ENCODE measurements at regions not wholly inside any gene's neighbourhood (a gene's known extent, or its start where the extent isn't known, plus 50 kb on each side); places are given as distances from the start of the nearest gene placed in this dataset.

DNA sequence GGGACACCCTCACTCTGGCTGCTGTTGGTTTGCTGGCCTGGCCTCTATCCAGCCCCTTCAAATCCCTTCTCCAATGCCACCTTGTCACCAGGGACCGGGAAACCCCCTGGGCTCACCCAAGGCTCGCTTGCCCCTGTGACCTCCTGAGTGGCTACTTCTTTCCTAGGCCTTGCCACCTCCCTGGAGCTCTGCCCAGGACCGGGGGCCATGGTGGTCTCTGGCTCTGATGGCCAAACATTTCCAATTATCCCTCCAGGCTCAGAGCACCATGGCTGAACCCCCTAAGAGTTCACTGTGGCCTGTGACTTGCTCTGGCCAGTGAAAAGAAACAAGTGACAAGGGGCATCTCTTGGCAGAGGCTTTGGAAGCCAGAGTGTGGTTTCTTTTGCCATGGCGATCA, 237.6 kb downstream of the TFCP2L1 start:
- H3K27me3 Mint-ChIP-seq (ENCODE audit: low read depth, poor library complexity), result peaks cover 60% of the 10 kb centered on the region
- peaks cover 10% of the 10 kb centered on the region for H3K9me3 Mint-ChIP-seq
- peaks cover 4% of the 10 kb centered on the region for H3K36me3 Mint-ChIP-seq (ENCODE audit: low read depth)
- H3K27ac Mint-ChIP-seq, result no peak overlapping the region
- no peak overlapping the region for H3K4me3 Mint-ChIP-seq
- H3K4me1 Mint-ChIP-seq, result peaks cover under 1% of the 10 kb centered on the region
- TF ChIP-seq, protein P1, sequence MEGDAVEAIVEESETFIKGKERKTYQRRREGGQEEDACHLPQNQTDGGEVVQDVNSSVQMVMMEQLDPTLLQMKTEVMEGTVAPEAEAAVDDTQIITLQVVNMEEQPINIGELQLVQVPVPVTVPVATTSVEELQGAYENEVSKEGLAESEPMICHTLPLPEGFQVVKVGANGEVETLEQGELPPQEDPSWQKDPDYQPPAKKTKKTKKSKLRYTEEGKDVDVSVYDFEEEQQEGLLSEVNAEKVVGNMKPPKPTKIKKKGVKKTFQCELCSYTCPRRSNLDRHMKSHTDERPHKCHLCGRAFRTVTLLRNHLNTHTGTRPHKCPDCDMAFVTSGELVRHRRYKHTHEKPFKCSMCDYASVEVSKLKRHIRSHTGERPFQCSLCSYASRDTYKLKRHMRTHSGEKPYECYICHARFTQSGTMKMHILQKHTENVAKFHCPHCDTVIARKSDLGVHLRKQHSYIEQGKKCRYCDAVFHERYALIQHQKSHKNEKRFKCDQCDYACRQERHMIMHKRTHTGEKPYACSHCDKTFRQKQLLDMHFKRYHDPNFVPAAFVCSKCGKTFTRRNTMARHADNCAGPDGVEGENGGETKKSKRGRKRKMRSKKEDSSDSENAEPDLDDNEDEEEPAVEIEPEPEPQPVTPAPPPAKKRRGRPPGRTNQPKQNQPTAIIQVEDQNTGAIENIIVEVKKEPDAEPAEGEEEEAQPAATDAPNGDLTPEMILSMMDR (IDR thresholded peaks at IDR 0.05), result no peak
- DNase-seq, result no peak

DNA sequence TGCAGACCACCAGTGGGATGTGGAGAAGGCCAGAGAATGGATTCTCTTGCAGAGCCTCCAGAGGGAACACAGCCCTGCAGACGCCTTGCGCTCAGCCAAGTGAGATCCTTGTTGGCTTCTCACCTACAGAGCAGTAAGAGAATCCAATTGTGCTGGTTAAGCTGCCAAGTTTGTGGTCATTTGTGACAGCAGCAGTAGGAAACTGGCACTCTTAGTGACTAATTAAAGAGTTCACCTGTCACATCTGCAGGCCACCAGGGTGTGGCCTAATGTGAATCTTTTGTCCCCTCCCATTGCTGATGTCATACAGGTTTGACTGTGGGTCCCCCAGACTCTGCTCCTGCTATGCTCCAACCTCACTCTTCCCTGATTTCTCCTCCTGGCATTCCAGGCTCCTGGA, 235.9 kb downstream of the TFCP2L1 start:
- Mint-ChIP-seq H3K9me3 (peaks cover 17% of the 10 kb centered on the region), H3K27me3 (ENCODE audit: low read depth, poor library complexity) (peaks cover 57% of the 10 kb centered on the region), H3K4me3 (no peak overlapping the region), H3K4me1 (peaks cover 6% of the 10 kb centered on the region), H3K36me3 (ENCODE audit: low read depth) (peaks cover 7% of the 10 kb centered on the region), H3K27ac (no peak overlapping the region)
- TF ChIP-seq, protein P1 (IDR thresholded peaks at IDR 0.05), result no peak
- DNase-seq, result no peak

DNA sequence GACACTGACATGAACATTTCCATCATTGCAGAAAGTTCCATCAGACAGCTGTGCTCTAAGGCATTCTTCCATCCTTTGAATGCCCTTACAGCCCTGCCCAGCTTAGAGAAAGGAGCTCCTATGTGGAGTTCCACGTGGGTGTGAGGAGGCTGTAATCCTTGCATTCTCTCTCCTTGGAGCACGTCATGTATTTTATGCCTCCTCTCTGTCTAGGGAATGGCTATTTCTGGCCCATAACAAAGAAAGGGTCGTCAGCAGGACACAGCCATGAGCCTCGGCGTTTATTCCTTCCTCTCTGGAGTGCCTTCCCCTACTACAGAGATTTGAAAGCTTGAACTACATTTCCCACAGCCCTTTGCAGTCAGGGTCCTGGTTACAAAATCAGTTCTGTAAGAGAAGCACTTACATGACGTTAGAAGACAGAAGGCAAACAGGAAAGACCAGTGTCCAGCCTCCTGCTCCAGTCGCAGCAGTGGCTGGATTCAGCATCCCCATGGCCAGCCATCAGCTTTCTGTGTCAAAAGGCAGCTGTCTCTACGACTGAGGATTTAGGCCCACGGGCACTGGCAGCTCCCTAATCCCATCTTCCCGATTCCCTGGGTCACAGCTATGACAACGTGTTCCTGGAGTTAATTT, 234.9 kb downstream of the TFCP2L1 start:
- TF ChIP-seq, protein P1 (IDR thresholded peaks at IDR 0.05), result no peak
- DNase-seq, result no peak
- peaks cover 24% of the 10 kb centered on the region for H3K9me3 Mint-ChIP-seq
- H3K36me3 Mint-ChIP-seq (ENCODE audit: low read depth), result peaks cover 8% of the 10 kb centered on the region
- peaks cover 57% of the 10 kb centered on the region for H3K27me3 Mint-ChIP-seq (ENCODE audit: low read depth, poor library complexity)
- no peak overlapping the region for H3K4me3 Mint-ChIP-seq
- peaks cover 6% of the 10 kb centered on the region for H3K4me1 Mint-ChIP-seq
- no peak overlapping the region for H3K27ac Mint-ChIP-seq

DNA sequence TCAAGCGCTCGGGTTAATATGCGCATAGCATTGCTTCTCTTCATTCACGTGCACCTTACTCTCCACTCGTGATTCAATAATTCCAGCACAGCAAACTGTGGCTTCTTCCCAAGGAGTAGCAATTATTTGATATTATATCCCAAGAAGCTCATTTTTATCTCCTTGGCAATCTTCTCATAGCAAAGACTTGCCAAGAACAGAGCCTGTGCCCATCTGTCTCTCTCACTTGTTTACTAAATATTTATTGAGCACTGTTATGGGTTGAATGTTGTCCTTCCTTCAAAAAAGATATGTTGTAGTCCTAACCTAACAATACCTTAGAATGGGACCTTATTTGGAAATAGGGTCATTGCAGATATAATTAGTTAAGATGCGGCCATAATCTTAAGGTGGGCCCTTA, 233.7 kb downstream of the TFCP2L1 start:
- H3K27me3 Mint-ChIP-seq (ENCODE audit: low read depth, poor library complexity), result peaks cover 62% of the 10 kb centered on the region
- H3K4me1 Mint-ChIP-seq, result peaks cover 6% of the 10 kb centered on the region
- TF ChIP-seq, protein P1 (IDR thresholded peaks at IDR 0.05), result no peak
- no peak overlapping the region for H3K27ac Mint-ChIP-seq
- peaks cover 28% of the 10 kb centered on the region for H3K9me3 Mint-ChIP-seq
- no peak for DNase-seq
- H3K4me3 Mint-ChIP-seq, result no peak overlapping the region
- H3K36me3 Mint-ChIP-seq (ENCODE audit: low read depth), result peaks cover 8% of the 10 kb centered on the region

DNA sequence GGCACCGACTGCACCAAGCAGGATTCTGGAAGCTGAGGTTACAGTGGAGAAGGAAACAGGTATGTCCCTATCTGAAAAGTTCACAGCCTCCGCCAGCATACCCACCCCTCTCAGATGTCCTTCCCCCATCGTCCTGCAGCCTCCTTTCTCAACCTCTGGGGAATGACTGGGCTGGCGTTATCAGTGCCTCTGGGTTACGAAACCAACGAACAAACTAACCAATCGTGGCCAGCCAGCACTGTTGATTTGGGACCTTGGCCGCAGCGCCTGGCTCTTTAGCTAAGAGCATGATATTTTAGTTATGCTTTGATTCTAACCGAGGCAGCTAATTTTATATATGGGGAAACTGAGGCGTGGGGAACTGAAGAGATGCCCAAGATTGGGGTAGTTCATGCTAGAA, 233.0 kb downstream of the TFCP2L1 start:
- peaks cover 6% of the 10 kb centered on the region for H3K4me1 Mint-ChIP-seq
- TF ChIP-seq, protein P1 (IDR thresholded peaks at IDR 0.05), result no peak
- DNase-seq, result no peak
- H3K36me3 Mint-ChIP-seq (ENCODE audit: low read depth), result peaks cover 8% of the 10 kb centered on the region
- H3K27me3 Mint-ChIP-seq (ENCODE audit: low read depth, poor library complexity), result peaks cover 63% of the 10 kb centered on the region
- no peak overlapping the region for H3K27ac Mint-ChIP-seq
- no peak overlapping the region for H3K4me3 Mint-ChIP-seq
- peaks cover 28% of the 10 kb centered on the region for H3K9me3 Mint-ChIP-seq

DNA sequence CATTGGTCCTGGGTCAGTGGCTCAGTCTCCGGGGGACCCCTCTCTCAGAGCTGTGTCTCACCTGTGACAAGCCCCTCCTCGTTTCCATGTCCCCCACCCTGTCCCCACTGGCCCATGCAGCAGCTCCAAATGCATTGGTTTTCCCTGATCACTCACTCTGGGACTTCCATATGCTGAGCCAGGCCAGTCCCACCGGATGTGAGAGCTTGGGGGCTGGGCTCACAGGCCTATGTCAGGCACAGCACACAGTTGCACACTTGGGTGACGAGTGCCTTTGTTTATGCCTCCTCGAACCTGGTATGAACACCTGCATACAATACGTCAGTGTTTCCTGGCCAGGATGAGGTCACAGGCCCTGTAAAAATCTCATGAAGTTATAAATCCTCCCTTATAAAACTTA, 232.5 kb downstream of the TFCP2L1 start:
- TF ChIP-seq, protein P1 (IDR thresholded peaks at IDR 0.05), result no peak
- Mint-ChIP-seq H3K36me3 (ENCODE audit: low read depth) (peaks cover 8% of the 10 kb centered on the region), H3K27ac (no peak overlapping the region), H3K4me1 (peaks cover 6% of the 10 kb centered on the region), H3K9me3 (peaks cover 28% of the 10 kb centered on the region), H3K4me3 (no peak overlapping the region), H3K27me3 (ENCODE audit: low read depth, poor library complexity) (peaks cover 63% of the 10 kb centered on the region)
- no peak for DNase-seq
